ENCODE measurements at regions not wholly inside any gene's neighbourhood (a gene's known extent, or its start where the extent isn't known, plus 50 kb on each side); places are given as distances from the start of the nearest gene placed in this dataset.

GRCh38 chr5:35456506-35456905 is 161.2 kb upstream of the SPEF2 start:
- FAIRE-seq = no peak
- TF ChIP-seq CTCF (IDR thresholded peaks at IDR 0.05; ENCODE audit: insufficient read depth, missing control alignments) = no peak
- DNase-seq (ENCODE audit: insufficient read length, low spot score) = no peak

GRCh38 chr5:35454011-35454525 is 163.6 kb upstream of the SPEF2 start:
- no peak for TF ChIP-seq CTCF (IDR thresholded peaks at IDR 0.05; ENCODE audit: insufficient read depth, missing control alignments)
- DNase-seq (ENCODE audit: insufficient read length, low spot score) = no peak
- no peak for FAIRE-seq

GRCh38 chr5:35443803-35444595 is 173.7 kb upstream of the SPEF2 start:
- TF ChIP-seq CTCF (IDR thresholded peaks at IDR 0.05; ENCODE audit: insufficient read depth, missing control alignments) = no peak
- DNase-seq (ENCODE audit: insufficient read length, low spot score) (no peak), FAIRE-seq (no peak)

- FAIRE-seq (no peak), DNase-seq (ENCODE audit: insufficient read length, low spot score) (no peak)
- TF ChIP-seq CTCF (IDR thresholded peaks at IDR 0.05; ENCODE audit: insufficient read depth, missing control alignments) = no peak
Observed at GRCh38 chr5:35442885-35443639, 174.6 kb upstream of the SPEF2 start.

- TF ChIP-seq CTCF (IDR thresholded peaks at IDR 0.05; ENCODE audit: insufficient read depth, missing control alignments) = no peak
- DNase-seq (ENCODE audit: insufficient read length, low spot score) (no peak), FAIRE-seq (no peak)
Observed at GRCh38 chr5:35440409-35440808, 177.3 kb upstream of the SPEF2 start.

- FAIRE-seq = no peak
- DNase-seq (ENCODE audit: insufficient read length, low spot score) = no peak
- TF ChIP-seq CTCF (IDR thresholded peaks at IDR 0.05; ENCODE audit: insufficient read depth, missing control alignments) = no peak
Observed at GRCh38 chr5:35438786-35439185, 178.9 kb upstream of the SPEF2 start.

- DNase-seq (ENCODE audit: insufficient read length, low spot score) = no peak
- no peak for FAIRE-seq
Observed at GRCh38 chr5:35438288-35438687, 179.4 kb upstream of the SPEF2 start.

More at GRCh38 chr5:35438288-35438687, 179.4 kb upstream of the SPEF2 start:
- no peak for TF ChIP-seq CTCF (IDR thresholded peaks at IDR 0.05; ENCODE audit: insufficient read depth, missing control alignments)

Data from D721Med (cell line).